Endothelial cell of umbilical vein (primary cell): ENCODE measurements at regions not wholly inside any gene's neighbourhood (a gene's known extent, or its start where the extent isn't known, plus 50 kb on each side); places are given as distances from the start of the nearest gene placed in this dataset.

Experiments
- BruUV-seq: library from RNA; stranded (reverse); fragments of 400-500 nt; replicated peaks from 2 replicates; lab custom pipeline; 2021; lab: Mats Ljungman, UMichigan
- CTCF ChIA-PET: fragments of 300-600, 350-600 bp; sonication (Branson Sonifier 250); formaldehyde crosslinking; loops from one replicate; lab custom pipeline; 2021; ENCODE audit warnings: antibody characterized with exemption, inconsistent platforms; lab: Charles Lee
- POLR2A ChIA-PET: fragments of 300-600, 350-600 bp; sonication (Branson Sonifier 250); formaldehyde crosslinking; loops from one replicate; lab custom pipeline; 2021; ENCODE audit warnings: antibody characterized with exemption, inconsistent platforms; lab: Charles Lee
- DNase-seq: peaks from one replicate; pipeline ENCODE4 v3.0.0-alpha.2; 2011; ENCODE audit warnings: low read depth, low spot score
- FAIRE-seq: peaks from 2 replicates; lab custom pipeline; 2011; peaks lifted over from hg19 to GRCh38; lab: Jason Lieb, UNC
- H2AFZ ChIP-seq: 2 replicates; pipeline ENCODE4 v1.6.0; 2012; ENCODE audit warnings: low read depth, low read length, control low read depth, inconsistent platforms
- H3K27ac ChIP-seq: 2 replicates; pipeline ENCODE4 v1.5.1; 2011; ENCODE audit warnings: low read depth, mild to moderate bottlenecking, control low read depth, low read length, moderate library complexity; ENCODE audit not compliant: insufficient read depth
- H3K27me3 ChIP-seq, 2 experiments: 2 replicates each; pipeline versions ENCODE4 v1.6.0 to v1.6.1; 2011; ENCODE audit warnings: low read length in 2 of 2, mixed read lengths in 1 of 2; ENCODE audit not compliant: control insufficient read depth in 2 of 2, insufficient read depth in 2 of 2
- H3K36me3 ChIP-seq, 2 experiments: 2 replicates in 1 of 2; 3 replicates in 1 of 2; pipeline ENCODE4 v1.5.1; 2011; ENCODE audit warnings: low read length in 2 of 2, mild to moderate bottlenecking in 1 of 2, moderate library complexity in 1 of 2; ENCODE audit not compliant: control insufficient read depth in 2 of 2, insufficient read depth in 2 of 2; ENCODE audit errors: extremely low read depth in 1 of 2
- H3K4me1 ChIP-seq: 3 replicates; pipeline ENCODE4 v1.5.1; 2011; ENCODE audit warnings: mild to moderate bottlenecking, low read length; ENCODE audit not compliant: control insufficient read depth, insufficient read depth; ENCODE audit errors: extremely low read depth
- H3K4me2 ChIP-seq: 2 replicates; pipeline ENCODE4 v1.6.1; 2011; ENCODE audit warnings: low read length, control low read depth, mixed read lengths; ENCODE audit not compliant: insufficient read depth
- H3K4me3 ChIP-seq, 3 experiments: fragments of 200-600 bp in 1 of 3; sonication (generic), shearing (Covaris generic) in 1 of 3; replicated peaks in 1 of 3; 2 replicates each; pipeline ENCODE4 v1.5.1; 2011 to 2016; ENCODE audit warnings: control low read depth in 3 of 3, low read length in 3 of 3, mild to moderate bottlenecking in 2 of 3, inconsistent platforms in 1 of 3, low read depth in 1 of 3, moderate library complexity in 1 of 3; ENCODE audit not compliant: insufficient read depth in 1 of 3
- H3K79me2 ChIP-seq: 2 replicates; pipeline ENCODE4 v1.6.0; 2012; ENCODE audit warnings: low read length, inconsistent platforms; ENCODE audit not compliant: control insufficient read depth, insufficient read depth
- H3K9ac ChIP-seq: replicated peaks from 2 replicates; pipeline ENCODE3; 2011; ENCODE audit warnings: low read length, control low read depth; ENCODE audit not compliant: insufficient read depth; ENCODE audit errors: extremely low read depth
- H3K9me1 ChIP-seq: replicated peaks from 3 replicates; pipeline ENCODE4 v1.6.0; 2011; ENCODE audit warnings: mild to moderate bottlenecking, low read length; ENCODE audit not compliant: control insufficient read depth, insufficient read depth; ENCODE audit errors: extremely low read depth
- H3K9me3 ChIP-seq: replicated peaks from 2 replicates; pipeline ENCODE4 v1.5.1; 2012; ENCODE audit warnings: low read length, inconsistent platforms; ENCODE audit not compliant: control insufficient read depth, insufficient read depth
- H4K20me1 ChIP-seq: replicated peaks from 2 replicates; pipeline ENCODE3; 2011; ENCODE audit warnings: mild to moderate bottlenecking, low read length; ENCODE audit not compliant: control insufficient read depth, insufficient read depth; ENCODE audit errors: extremely low read depth
- EZH2 ChIP-seq: IDR thresholded peaks from 2 replicates; pipeline ENCODE4 v1.6.1; 2012; ENCODE audit warnings: borderline replicate concordance, low read depth, mild to moderate bottlenecking, moderate library complexity, low read length, inconsistent platforms; ENCODE audit not compliant: severe bottlenecking
- FOS ChIP-seq: IDR thresholded peaks from 2 replicates; pipeline ENCODE4 v1.6.1; 2011; ENCODE audit warnings: mild to moderate bottlenecking, low read length, moderate library complexity, borderline replicate concordance; ENCODE audit not compliant: insufficient read depth
- GATA2 ChIP-seq: IDR thresholded peaks from 2 replicates; pipeline ENCODE4 v1.7.0; 2011; ENCODE audit warnings: low read depth, mild to moderate bottlenecking, moderate library complexity, mixed read lengths, low read length; ENCODE audit not compliant: insufficient read length, insufficient read depth
- JUN ChIP-seq: IDR thresholded peaks from 2 replicates; pipeline ENCODE4 v1.6.1; 2011; ENCODE audit warnings: borderline replicate concordance, low read depth; ENCODE audit not compliant: insufficient read length, insufficient read depth
- MAX ChIP-seq: IDR thresholded peaks from 2 replicates; pipeline ENCODE4 v1.6.1; 2011; ENCODE audit not compliant: insufficient read depth, insufficient read length
- MYC ChIP-seq: IDR thresholded peaks from one replicate; pipeline ENCODE4 v1.6.1; 2011; ENCODE audit warnings: mild to moderate bottlenecking, low read depth, low read length
- POLR2A ChIP-seq: IDR thresholded peaks from 2 replicates; pipeline ENCODE4 v1.6.1; 2012; ENCODE audit warnings: low read depth, mild to moderate bottlenecking, control low read depth, low read length
- POLR2AphosphoS5 ChIP-seq: IDR thresholded peaks from 2 replicates; pipeline ENCODE4 v1.6.1; 2012; ENCODE audit warnings: low read depth, mild to moderate bottlenecking, control low read depth, low read length, moderate library complexity; ENCODE audit not compliant: insufficient read depth
- dilution Hi-C: fragments of 300-500 bp; cut with MboI; formaldehyde crosslinking; loops from one replicate; pipeline ENCODE4 v1.15.0; 2019; ENCODE audit warnings: low sequenced_read_pairs; ENCODE audit not compliant: extremely low pct_ligation_motif_present
- intact Hi-C: fragments of 100-400 bp; cut with micrococcal nuclease; formaldehyde crosslinking; loops from one replicate; pipeline ENCODE4 v1.10.0; 2022
- TF ChIP-seq, protein P1 (sequence below), 2 donors: IDR thresholded peaks; 1 replicate in 1 of 2; 2 replicates in 1 of 2; pipeline ENCODE4 v1.5.1; 2011; ENCODE audit warnings: low read length in 2 of 2, mild to moderate bottlenecking in 2 of 2, moderate library complexity in 2 of 2, control low read depth in 1 of 2, inconsistent platforms in 1 of 2, low read depth in 1 of 2; ENCODE audit not compliant: insufficient read depth in 1 of 2; ENCODE audit errors: extremely low read depth in 1 of 2

DNA sequence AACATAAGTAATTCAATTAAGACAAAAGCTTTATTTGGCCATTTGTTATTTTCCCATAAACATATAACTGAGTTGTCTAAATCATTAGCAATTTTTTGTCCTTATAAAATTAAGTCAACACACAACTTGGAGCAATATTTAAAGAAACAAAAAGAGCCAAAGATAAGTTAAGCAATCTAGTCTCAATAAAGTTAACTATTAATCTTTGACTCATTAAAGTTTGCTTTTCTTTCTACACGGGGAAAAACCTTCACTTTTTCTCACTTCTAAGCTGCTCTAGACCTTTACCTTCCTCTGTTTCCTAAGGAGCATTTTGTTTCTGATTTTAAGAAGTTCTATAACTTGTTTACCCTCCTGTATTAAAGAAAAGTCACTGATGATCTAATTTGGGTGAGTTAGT is 867.1 kb upstream of the PHF14 start:
- no peaks in the 10 kb centered on the region for H4K20me1 ChIP-seq
- H3K4me1 ChIP-seq, result no peaks in the 10 kb centered on the region
- DNase-seq (no peak), FAIRE-seq (peak; percentile 8)
- H3K4me2 ChIP-seq, result no peak overlapping the region
- ChIA-PET CTCF (no interaction called here), POLR2A (no interaction called here)
- no peak for TF ChIP-seq GATA2
- TF ChIP-seq POLR2A, result no peak
- no peak for TF ChIP-seq MAX
- TF ChIP-seq, protein P1, sequence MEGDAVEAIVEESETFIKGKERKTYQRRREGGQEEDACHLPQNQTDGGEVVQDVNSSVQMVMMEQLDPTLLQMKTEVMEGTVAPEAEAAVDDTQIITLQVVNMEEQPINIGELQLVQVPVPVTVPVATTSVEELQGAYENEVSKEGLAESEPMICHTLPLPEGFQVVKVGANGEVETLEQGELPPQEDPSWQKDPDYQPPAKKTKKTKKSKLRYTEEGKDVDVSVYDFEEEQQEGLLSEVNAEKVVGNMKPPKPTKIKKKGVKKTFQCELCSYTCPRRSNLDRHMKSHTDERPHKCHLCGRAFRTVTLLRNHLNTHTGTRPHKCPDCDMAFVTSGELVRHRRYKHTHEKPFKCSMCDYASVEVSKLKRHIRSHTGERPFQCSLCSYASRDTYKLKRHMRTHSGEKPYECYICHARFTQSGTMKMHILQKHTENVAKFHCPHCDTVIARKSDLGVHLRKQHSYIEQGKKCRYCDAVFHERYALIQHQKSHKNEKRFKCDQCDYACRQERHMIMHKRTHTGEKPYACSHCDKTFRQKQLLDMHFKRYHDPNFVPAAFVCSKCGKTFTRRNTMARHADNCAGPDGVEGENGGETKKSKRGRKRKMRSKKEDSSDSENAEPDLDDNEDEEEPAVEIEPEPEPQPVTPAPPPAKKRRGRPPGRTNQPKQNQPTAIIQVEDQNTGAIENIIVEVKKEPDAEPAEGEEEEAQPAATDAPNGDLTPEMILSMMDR (IDR thresholded peaks at IDR 0.05; ENCODE audit: extremely low read depth in 1 of 2, insufficient read depth in 1 of 2, low read depth in 1 of 2, low read length in 2 of 2), result no peak
- TF ChIP-seq MYC, result no peak
- no peak for TF ChIP-seq FOS
- TF ChIP-seq POLR2AphosphoS5, result no peak
- TF ChIP-seq JUN, result no peak
- no peak for TF ChIP-seq EZH2
- H3K79me2 ChIP-seq, result no peaks in the 10 kb centered on the region
- no peaks in the 10 kb centered on the region for H3K9me1 ChIP-seq
- no TSS peak for BruUV-seq
- no peak overlapping the region for H3K9ac ChIP-seq
- intact Hi-C loops, result no loop called here
- H3K36me3 ChIP-seq, result no peaks in the 10 kb centered on the region
- H3K27ac ChIP-seq, result no peak overlapping the region
- H3K9me3 ChIP-seq, result no peaks in the 10 kb centered on the region
- no peak overlapping the region for H2AFZ ChIP-seq
- no peak overlapping the region for H3K4me3 ChIP-seq
- dilution Hi-C loops, result no loop called here
- no peaks in the 10 kb centered on the region for H3K27me3 ChIP-seq
